ENCODE measurements at regions not wholly inside any gene's neighbourhood (a gene's known extent, or its start where the extent isn't known, plus 50 kb on each side); places are given as distances from the start of the nearest gene placed in this dataset.

GRCh38 chr2:196538189-196538588, 101.3 kb upstream of the CCDC150 start:
- TF ChIP-seq CTCF (IDR thresholded peaks at IDR 0.05 in 4 of 5, conservative IDR thresholded peaks at IDR 0.05 in 1 of 5), result no peak
- no peak for TF ChIP-seq POLR2A (IDR thresholded peaks at IDR 0.05)

All from gastrocnemius medialis (tissue), 4 donors.